PC-3 (cell line): ENCODE measurements at regions not wholly inside any gene's neighbourhood (a gene's known extent, or its start where the extent isn't known, plus 50 kb on each side); places are given as distances from the start of the nearest gene placed in this dataset.
A peak's percentile ranks its signal among the peaks of the same experiment; 100 is the strongest.

ENCODE experiments used
- ATAC-seq: fragments of 200-7000 bp; cut with Tn5 transposase; 2 replicates; pipeline ENCODE4 v1.9.1; 2020; ENCODE audit warnings: mild to moderate bottlenecking, moderate library complexity
- BruUV-seq: library from RNA; stranded (reverse); fragments of 400-500 nt; replicated peaks from 2 replicates; lab custom pipeline; 2021; lab: Mats Ljungman, UMichigan
- CTCF ChIA-PET: fragments of 300-600 bp; sonication (Branson Sonifier 250); formaldehyde crosslinking; loops from one replicate; lab custom pipeline; 2022; ENCODE audit warnings: antibody characterized with exemption; lab: Charles Lee
- POLR2A ChIA-PET: fragments of 300-600 bp; sonication (Branson Sonifier 250); formaldehyde crosslinking; loops from one replicate; lab custom pipeline; 2022; ENCODE audit warnings: antibody characterized with exemption; ENCODE audit not compliant: unreplicated experiment; lab: Charles Lee
- DNase-seq: peaks from one replicate; pipeline ENCODE4 v3.0.0-alpha.2; 2015
- H2AFZ ChIP-seq: fragments of 300-600 bp; sonication (generic); 2 replicates; pipeline ENCODE4 v1.6.0; 2016; ENCODE audit warnings: antibody characterized with exemption, low read length
- H3F3A ChIP-seq: fragments of 300-600 bp; sonication (generic); one replicate; pipeline ENCODE4 v1.6.0; 2017; ENCODE audit warnings: antibody characterized with exemption, low read length, control low read depth, mild to moderate bottlenecking; ENCODE audit not compliant: unreplicated experiment
- H3K27ac ChIP-seq: fragments of 300-600 bp; sonication (generic); 2 replicates; pipeline ENCODE4 v1.5.1; 2016; ENCODE audit warnings: mild to moderate bottlenecking, low read length
- H3K27me3 ChIP-seq: fragments of 300-600 bp; sonication (generic); 2 replicates; pipeline ENCODE4 v1.6.1; 2016; ENCODE audit warnings: low read length, mixed read lengths
- H3K36me3 ChIP-seq: fragments of 300-600 bp; sonication (generic); 2 replicates; pipeline ENCODE4 v1.6.1; 2016; ENCODE audit warnings: low read depth, mixed run types, low read length, mixed read lengths
- H3K4me1 ChIP-seq: fragments of 300-600 bp; sonication (generic); 2 replicates; pipeline ENCODE4 v1.5.1; 2016; ENCODE audit warnings: low read length; ENCODE audit not compliant: insufficient read depth
- H3K4me2 ChIP-seq: fragments of 300-600 bp; sonication (generic); 2 replicates; pipeline ENCODE4 v1.6.0; 2016; ENCODE audit warnings: low read length
- H3K4me3 ChIP-seq: fragments of 300-600 bp; sonication (generic); 2 replicates; pipeline ENCODE4 v1.5.1; 2016; ENCODE audit warnings: mild to moderate bottlenecking, low read length, mixed read lengths
- H3K79me2 ChIP-seq: fragments of 300-600 bp; sonication (generic); 2 replicates; pipeline ENCODE4 v1.6.1; 2017; ENCODE audit warnings: low read length, mixed read lengths
- H3K9ac ChIP-seq: fragments of 300-600 bp; sonication (generic); 2 replicates; pipeline ENCODE4 v1.6.0; 2016; ENCODE audit warnings: mild to moderate bottlenecking, low read length
- H3K9me2 ChIP-seq: fragments of 300-600 bp; sonication (generic); replicated peaks from 2 replicates; pipeline ENCODE4 v1.6.1; 2016; ENCODE audit warnings: mixed run types, low read length, mixed read lengths
- H3K9me3 ChIP-seq: fragments of 300-600 bp; sonication (generic); 2 replicates; pipeline ENCODE4 v1.6.1; 2016; ENCODE audit warnings: low read length, mixed read lengths
- H4K20me1 ChIP-seq: fragments of 300-600 bp; sonication (generic); 2 replicates; pipeline ENCODE4 v1.6.1; 2016; ENCODE audit warnings: low read length, mixed read lengths
- CTCF ChIP-seq: fragments of 300-600 bp; sonication (generic); conservative IDR thresholded peaks from 2 replicates; pipeline ENCODE4 v1.5.1; 2017; ENCODE audit warnings: antibody characterized with exemption, low read depth, mild to moderate bottlenecking, low read length
- EZH2 ChIP-seq: fragments of 300-600 bp; sonication (generic); IDR thresholded peaks from one replicate; pipeline ENCODE4 v1.6.1; 2017; ENCODE audit warnings: antibody characterized with exemption, mild to moderate bottlenecking, low read length; ENCODE audit not compliant: unreplicated experiment
- EZH2phosphoT487 ChIP-seq: fragments of 300-600 bp; sonication (generic); IDR thresholded peaks from 2 replicates; pipeline ENCODE4 v1.6.1; 2018; ENCODE audit warnings: mild to moderate bottlenecking, antibody characterized with exemption, low read length, borderline replicate concordance
- intact Hi-C: fragments of 100-400 bp; cut with micrococcal nuclease; formaldehyde crosslinking; loops from 2 replicates; pipeline ENCODE4 v1.9.0; 2023

DNA sequence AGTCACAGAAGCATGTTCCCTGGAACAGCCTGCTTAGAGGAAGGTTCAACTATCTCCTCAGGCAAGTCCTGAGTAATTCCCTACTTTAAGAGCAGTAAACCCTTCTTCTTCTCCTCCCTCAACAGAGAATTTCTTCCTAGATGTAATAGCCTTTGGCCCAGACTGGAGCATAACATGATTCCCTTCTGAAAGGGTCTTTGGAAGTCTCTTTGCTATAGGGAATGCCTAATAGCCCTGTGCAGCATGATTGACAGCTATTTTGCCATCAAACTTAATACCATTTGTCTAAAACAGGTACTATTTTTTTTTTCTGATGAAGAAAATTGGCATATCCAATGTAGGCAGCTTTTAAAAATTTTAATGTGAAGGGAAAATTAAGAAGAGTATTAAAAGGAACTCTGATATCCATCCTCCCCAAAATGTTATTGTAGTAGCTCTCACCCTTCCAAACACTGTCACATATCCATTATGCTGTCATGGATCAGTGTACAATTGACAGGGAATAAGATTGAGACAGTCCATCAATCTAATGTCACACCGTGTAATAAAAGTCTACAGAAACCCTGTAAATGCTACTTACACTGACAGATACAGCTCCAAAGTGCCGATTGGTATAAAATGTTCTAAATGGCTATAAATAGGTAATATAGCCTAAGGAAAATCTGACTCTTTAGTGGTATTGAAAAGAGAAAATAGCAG lies 884.6 kb downstream of the TTLL7 start:
- intact Hi-C loops: no loop called here
- H3K36me3 ChIP-seq: no peaks in the 10 kb centered on the region
- H2AFZ ChIP-seq: no peak overlapping the region
- POLR2A ChIA-PET: no interaction called here
- H4K20me1 ChIP-seq: no peaks in the 10 kb centered on the region
- H3K4me3 ChIP-seq: no peak overlapping the region
- DNase-seq (no peak), ATAC-seq (no peak)
- H3K9me2 ChIP-seq: no peaks in the 10 kb centered on the region
- no peak overlapping the region for H3K27ac ChIP-seq
- H3F3A ChIP-seq: no peaks in the 10 kb centered on the region
- H3K27me3 ChIP-seq: no peaks in the 10 kb centered on the region
- CTCF ChIA-PET: no interaction called here
- H3K9ac ChIP-seq: no peak overlapping the region
- H3K9me3 ChIP-seq: no peaks in the 10 kb centered on the region
- BruUV-seq: no TSS peak
- H3K79me2 ChIP-seq: no peaks in the 10 kb centered on the region
- peaks cover 5% of the 10 kb centered on the region for H3K4me1 ChIP-seq
- no peak overlapping the region for H3K4me2 ChIP-seq
- TF ChIP-seq EZH2phosphoT487: no peak
- no peak for TF ChIP-seq CTCF
- no peak for TF ChIP-seq EZH2

DNA sequence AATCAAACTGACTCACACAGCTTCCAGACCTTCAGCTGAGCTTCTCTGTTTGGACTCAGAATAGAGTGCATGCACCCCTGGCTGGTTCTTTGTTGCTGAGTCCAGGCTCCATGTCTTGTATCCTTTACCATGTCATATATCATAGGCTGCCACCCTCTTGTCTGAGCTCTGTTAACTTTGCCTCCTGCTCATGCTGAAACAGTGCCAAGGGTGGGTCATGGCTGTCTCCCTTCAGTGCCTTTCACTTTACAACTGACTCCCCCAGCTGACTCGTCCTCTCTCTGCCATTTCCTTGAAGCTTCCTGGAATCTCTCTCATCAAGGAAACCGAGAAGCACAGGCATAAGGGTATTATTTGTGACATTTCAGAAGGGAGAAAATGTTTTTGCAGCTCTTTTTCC lies 885.3 kb downstream of the TTLL7 start:
- DNase-seq: peak; percentile 41
- POLR2A ChIA-PET: no interaction called here
- no peaks in the 10 kb centered on the region for H3K9me3 ChIP-seq

More for the DNA sequence above, 885.3 kb downstream of the TTLL7 start:
- Histone ChIP-seq H3K36me3 (no peaks in the 10 kb centered on the region), H3K27me3 (no peaks in the 10 kb centered on the region), H4K20me1 (no peaks in the 10 kb centered on the region), H2AFZ (no peak overlapping the region), H3K9me2 (no peaks in the 10 kb centered on the region), H3K4me3 (no peak overlapping the region), H3K27ac (no peak overlapping the region), H3K4me1 (peaks cover 5% of the 10 kb centered on the region), H3K79me2 (no peaks in the 10 kb centered on the region), H3K4me2 (no peak overlapping the region), H3K9ac (no peak overlapping the region), H3F3A (no peaks in the 10 kb centered on the region)
- CTCF ChIA-PET: no interaction called here
- TF ChIP-seq EZH2phosphoT487: no peak
- TF ChIP-seq EZH2: no peak
- no peak for TF ChIP-seq CTCF
- peak; percentile 24; the same call in 1 of the 2 replicates for ATAC-seq
- intact Hi-C loops: no loop called here
- BruUV-seq: no TSS peak
